ENCODE measurements at regions not wholly inside any gene's neighbourhood (a gene's known extent, or its start where the extent isn't known, plus 50 kb on each side); places are given as distances from the start of the nearest gene placed in this dataset.

GRCh38 chr6:21840428-21840827 lies 246.9 kb downstream of the SOX4 start:
- FAIRE-seq, result no peak
- DNase-seq (ENCODE audit: extremely low spot score, insufficient read length, low read depth), result no peak

DNA sequence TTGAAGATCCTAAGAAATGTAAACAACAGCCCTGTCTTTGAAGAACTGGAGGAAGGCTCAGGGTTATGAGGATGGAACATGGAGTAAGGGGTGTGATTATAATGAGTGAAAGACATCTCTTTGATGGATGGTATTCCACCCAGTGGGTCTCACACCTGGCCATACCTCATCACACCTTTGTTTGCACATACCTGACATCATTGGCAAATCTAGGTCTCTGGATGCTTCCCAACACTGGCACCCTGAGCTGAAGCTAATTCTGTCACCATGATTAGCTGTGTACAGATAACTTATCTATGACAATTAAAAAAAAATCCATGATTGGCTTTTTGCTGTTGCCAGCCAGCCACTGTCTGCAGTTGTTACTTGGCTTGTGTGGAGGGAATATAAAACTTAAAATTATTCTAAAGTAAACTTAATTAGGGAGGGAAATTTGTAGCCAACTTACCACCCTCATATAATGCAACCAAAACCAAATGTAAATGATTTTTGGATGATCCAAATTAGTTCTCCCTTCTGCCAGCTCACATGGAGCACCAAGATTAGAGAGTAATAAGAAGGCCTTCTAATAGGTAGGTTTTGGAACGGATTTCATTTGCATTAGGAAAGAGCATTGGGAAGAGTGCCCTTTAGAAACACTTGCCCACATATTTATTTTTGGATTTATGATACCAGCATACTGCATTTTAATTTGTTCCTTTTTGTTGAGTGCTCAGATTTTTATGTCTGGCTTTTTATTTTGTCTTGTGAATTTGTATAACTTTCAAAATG lies 249.5 kb downstream of the SOX4 start:
- no peak for FAIRE-seq
- no peak for DNase-seq (ENCODE audit: extremely low spot score, insufficient read length, low read depth)

DNA sequence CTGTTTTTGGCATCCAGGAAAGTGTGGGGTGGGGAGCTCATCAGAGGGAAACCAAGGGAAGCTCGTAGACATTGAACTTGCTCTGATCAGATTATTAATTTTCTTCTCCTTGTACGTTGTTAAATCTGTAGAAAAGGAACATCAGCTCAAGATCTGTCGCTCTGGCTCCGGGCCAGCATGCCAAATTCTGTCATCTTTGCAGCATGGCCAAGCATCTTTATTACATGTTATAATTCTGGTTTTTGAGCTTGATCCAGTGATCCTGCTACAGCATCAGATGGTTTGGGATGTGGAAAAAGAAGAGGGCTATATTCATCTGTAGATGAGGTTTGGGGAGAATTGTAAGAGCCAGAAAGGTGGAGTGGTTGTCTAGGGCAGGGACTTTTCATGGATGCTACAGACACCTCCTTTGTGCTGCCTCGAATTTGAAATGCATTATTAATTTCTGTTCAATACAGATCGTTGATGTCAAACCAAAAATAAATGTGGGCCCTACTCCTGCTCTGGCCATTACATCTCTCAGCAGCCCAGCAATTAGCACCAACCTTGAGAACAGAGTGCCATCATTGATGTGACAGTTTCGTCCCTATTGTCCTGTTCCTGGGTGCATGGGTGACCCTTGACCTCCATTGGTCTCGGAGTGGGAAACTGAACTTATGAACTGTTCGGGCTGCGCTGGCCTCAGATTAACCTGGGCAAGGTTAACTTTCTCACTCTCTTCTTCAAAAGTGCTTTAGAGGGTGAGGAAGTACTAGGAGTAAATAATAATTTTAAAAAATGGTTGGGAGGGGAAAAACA lies 250.8 kb downstream of the SOX4 start:
- DNase-seq (ENCODE audit: extremely low spot score, insufficient read length, low read depth) (no peak), FAIRE-seq (no peak)

DNA sequence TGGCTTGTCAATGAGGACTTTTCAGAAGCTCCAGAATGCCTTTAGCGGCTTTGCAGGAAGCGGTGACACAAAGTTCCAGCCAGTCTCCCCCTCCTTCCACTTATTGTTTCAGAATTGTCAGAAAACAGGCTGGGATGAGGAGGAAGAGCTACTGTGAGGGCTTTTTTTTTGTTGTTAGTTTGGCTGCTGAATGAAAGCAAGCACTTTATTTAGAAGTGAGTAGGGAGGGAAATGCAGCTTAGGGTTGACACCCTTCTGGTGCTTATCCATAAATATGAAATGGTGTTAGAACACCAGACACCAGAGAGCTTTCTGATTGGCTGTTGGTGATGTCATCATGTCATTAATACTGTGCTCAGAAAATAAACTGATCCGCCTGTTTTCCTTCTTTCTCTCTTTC lies 251.5 kb downstream of the SOX4 start:
- FAIRE-seq, result no peak
- no peak for DNase-seq (ENCODE audit: extremely low spot score, insufficient read length, low read depth)

GRCh38 chr6:21845439-21846140 lies 252.0 kb downstream of the SOX4 start:
- DNase-seq (ENCODE audit: extremely low spot score, insufficient read length, low read depth), result no peak
- no peak for FAIRE-seq

- FAIRE-seq (no peak), DNase-seq (ENCODE audit: extremely low spot score, insufficient read length, low read depth) (no peak)
Observed at GRCh38 chr6:21846541-21847451, 253.2 kb downstream of the SOX4 start.

DNA sequence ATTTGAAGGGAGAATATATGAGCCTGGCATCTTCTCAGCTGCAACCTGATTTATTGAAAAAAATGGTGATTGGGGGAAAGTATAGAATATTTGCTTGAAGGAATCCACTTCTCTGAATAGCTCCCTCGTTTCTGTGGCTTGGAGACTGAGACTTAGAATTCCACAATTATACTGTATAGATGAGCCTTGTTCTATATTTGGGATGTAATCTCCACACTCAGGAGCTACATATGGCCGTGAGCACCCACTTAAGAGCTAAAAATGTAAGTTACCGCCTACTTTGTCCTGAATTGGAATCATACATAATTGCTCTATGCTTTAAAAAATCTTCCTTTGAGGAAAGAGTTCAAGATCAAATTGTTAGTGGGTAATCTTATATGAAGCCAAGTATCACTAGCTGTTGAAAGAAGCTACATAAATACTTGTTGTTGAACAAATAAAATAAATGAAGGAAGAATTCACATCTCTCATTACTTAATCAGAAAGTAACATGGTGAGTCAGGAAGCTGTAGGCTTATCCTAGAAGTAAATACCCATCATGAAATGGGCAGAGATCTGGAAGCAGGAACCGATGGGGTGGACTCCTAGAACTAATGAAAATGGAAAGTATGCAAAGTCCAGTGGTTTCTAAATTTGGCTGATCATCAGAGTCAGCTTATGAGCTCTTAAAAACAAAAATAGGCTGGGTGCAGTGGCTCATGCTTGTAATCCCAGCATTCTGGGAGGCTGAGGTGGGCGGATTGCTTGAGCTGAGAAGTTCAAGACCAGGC lies 254.3 kb downstream of the SOX4 start:
- FAIRE-seq (no peak), DNase-seq (ENCODE audit: extremely low spot score, insufficient read length, low read depth) (no peak)

GRCh38 chr6:21850691-21851090 lies 257.1 kb downstream of the SOX4 start:
- FAIRE-seq (no peak), DNase-seq (ENCODE audit: extremely low spot score, insufficient read length, low read depth) (no peak)

GRCh38 chr6:21855811-21856455 lies 262.4 kb downstream of the SOX4 start:
- no peak for FAIRE-seq
- DNase-seq (ENCODE audit: extremely low spot score, insufficient read length, low read depth), result no peak

DNA sequence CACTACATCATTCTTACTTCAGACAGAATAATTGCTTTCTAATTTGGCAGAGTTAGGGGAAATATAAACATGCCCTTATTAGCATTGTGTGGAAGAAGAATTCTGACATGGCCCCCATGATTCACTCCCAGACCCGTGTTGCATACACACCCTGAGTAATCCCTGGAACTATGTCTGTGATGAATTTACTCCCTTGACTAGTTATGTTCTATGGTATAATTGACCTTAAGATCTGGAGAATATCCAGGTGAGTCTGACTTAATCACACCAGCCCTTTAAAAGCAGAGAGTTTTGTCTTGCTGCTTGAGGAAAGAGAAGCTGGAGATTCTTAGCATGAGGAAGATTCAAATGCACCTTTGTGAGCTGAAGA lies 262.9 kb downstream of the SOX4 start:
- DNase-seq (ENCODE audit: extremely low spot score, insufficient read length, low read depth) (no peak), FAIRE-seq (no peak)

DNA sequence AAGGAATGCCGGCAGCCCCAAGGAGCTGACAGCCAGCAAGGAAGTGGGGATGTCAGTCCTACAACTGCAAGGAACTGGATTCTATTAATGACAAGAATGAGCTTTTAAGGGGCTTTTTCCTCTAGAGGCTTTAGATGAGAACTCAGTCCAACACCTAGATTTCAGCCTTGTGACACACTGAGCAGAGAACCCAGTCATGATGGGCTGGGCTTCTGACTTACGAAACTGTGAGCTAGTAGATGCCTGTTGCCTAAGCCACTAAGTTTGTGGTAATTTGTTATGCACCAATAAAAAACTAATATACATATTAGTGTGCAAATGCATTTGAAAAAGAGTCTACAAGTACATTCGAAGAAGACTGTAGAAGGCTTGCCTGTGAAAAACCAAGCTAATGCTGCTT lies 263.3 kb downstream of the SOX4 start:
- DNase-seq (ENCODE audit: extremely low spot score, insufficient read length, low read depth), result no peak
- FAIRE-seq, result no peak

- no peak for DNase-seq (ENCODE audit: extremely low spot score, insufficient read length, low read depth)
- FAIRE-seq, result no peak
Observed at GRCh38 chr6:21858076-21858475, 264.5 kb downstream of the SOX4 start.

DNA sequence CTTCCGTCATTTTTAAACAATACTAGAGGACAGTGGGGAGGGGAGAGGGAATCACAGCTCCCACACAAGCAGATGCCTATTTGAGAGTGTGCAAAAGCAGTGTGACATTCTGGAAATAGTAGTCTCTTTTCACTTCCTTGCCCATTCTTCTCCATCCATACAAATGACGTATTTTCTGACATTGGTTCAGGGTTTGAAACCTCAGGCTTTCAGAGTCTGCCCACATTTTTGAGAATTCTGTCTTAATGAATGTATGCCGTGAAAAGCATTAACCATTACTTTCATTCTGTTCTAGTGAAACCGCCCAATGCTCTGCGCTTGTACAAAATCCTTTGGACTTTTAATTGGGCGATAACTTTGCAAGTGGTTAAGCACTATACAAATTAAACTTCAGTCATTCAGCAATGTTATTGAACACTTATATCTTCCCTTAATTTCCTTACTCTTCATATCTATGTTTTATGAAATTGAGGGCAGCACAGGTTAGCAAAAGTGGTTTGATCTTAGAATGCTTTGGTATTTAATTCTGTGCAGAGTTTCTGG lies 265.7 kb downstream of the SOX4 start:
- no peak for DNase-seq (ENCODE audit: extremely low spot score, insufficient read length, low read depth)
- no peak for FAIRE-seq

DNA sequence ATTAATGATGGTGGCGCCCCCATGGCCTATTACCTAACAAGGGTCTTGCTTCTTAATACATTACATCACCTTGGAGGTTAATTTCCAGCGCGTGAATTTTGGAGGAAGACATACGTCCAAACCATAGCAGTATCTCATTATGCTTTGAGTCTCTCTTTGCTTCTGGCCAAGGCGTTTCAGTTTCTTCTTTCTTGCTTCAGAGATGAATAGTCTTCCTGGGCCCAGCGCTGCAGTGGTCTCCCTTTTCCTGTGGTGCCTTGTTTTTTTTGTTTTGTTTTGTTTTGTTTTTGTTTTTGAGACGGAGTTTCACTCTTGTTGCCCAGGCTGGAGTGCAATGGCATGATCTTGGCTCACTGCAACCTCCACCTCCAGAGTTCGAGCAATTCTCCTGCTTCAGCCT lies 268.4 kb downstream of the SOX4 start:
- FAIRE-seq (no peak), DNase-seq (ENCODE audit: extremely low spot score, insufficient read length, low read depth) (no peak)

- no peak for FAIRE-seq
- DNase-seq (ENCODE audit: extremely low spot score, insufficient read length, low read depth), result no peak
Observed at GRCh38 chr6:21864206-21864605, 270.7 kb downstream of the SOX4 start.

GRCh38 chr6:21868226-21868625 lies 274.7 kb downstream of the SOX4 start:
- DNase-seq (ENCODE audit: extremely low spot score, insufficient read length, low read depth), result no peak
- no peak for FAIRE-seq

DNA sequence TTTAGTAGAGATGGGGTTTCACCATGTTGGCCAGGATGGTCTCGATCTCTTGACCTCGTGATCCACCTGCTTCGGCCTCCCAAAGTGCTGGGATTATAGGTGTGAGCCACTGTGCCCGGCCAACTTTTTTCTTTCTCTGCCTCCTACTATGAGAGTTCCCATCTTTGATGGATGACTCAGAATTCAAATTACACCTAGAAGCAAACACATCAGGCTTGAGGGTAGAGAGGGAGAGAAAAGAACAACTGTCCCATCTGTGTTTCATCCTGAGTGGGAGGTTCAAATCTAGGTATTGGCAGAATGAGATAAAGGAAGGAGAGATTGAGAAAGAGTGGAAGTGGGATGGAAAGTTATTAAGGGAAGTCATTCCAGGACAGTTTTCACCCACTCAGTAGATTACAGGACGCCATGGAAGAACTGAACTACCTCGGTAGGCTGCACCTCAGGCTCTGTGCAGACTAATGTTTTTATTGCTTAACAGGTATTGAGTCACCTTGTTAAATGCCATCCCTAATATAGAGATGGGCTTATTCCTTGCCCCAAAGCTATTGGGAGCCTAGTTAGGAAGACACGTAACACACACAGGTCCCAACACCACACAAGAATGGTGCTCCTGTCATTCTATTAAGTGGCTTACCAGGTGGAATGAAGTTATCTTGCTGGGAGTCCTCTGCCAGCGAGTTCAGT lies 275.7 kb downstream of the SOX4 start:
- DNase-seq (ENCODE audit: extremely low spot score, insufficient read length, low read depth) (no peak), FAIRE-seq (no peak)
